H54 (cell line): ENCODE measurements at regions not wholly inside any gene's neighbourhood (a gene's known extent, or its start where the extent isn't known, plus 50 kb on each side); places are given as distances from the start of the nearest gene placed in this dataset.

ENCODE experiments used
- DNase-seq: peaks from one replicate; pipeline ENCODE4 v3.0.0; 2011; ENCODE audit warnings: low spot score, mixed read lengths; ENCODE audit not compliant: insufficient read length
- FAIRE-seq: peaks from 3 replicates; lab custom pipeline; 2011; peaks lifted over from hg19 to GRCh38; lab: Jason Lieb, UNC
- POLR2A ChIP-seq: IDR thresholded peaks from 2 replicates; pipeline ENCODE4 v1.6.1; 2011; ENCODE audit warnings: low read depth, mild to moderate bottlenecking, low read length

- FAIRE-seq (no peak), DNase-seq (no peak)
- TF ChIP-seq POLR2A: no peak
These were observed 173.6 kb upstream of the CHRM3 start for GRCh38 chr1:239212811-239213220.

- DNase-seq (no peak), FAIRE-seq (no peak)
- no peak for TF ChIP-seq POLR2A
These were observed 176.8 kb upstream of the CHRM3 start for GRCh38 chr1:239209591-239209990.

GRCh38 chr1:239204401-239204800 is 182.0 kb upstream of the CHRM3 start:
- DNase-seq (no peak), FAIRE-seq (no peak)
- no peak for TF ChIP-seq POLR2A

GRCh38 chr1:239197871-239198270 is 188.5 kb upstream of the CHRM3 start:
- TF ChIP-seq POLR2A: no peak
- DNase-seq (no peak), FAIRE-seq (no peak)

GRCh38 chr1:239189998-239190512 is 196.3 kb upstream of the CHRM3 start:
- DNase-seq (no peak), FAIRE-seq (no peak)
- TF ChIP-seq POLR2A: no peak

GRCh38 chr1:239186487-239186886 is 199.9 kb upstream of the CHRM3 start:
- DNase-seq (no peak), FAIRE-seq (no peak)
- TF ChIP-seq POLR2A: no peak

GRCh38 chr1:239185245-239185619 is 201.1 kb upstream of the CHRM3 start:
- no peak for FAIRE-seq
- no peak for TF ChIP-seq POLR2A
- no peak for DNase-seq

GRCh38 chr1:239184561-239185244 is 201.7 kb upstream of the CHRM3 start:
- FAIRE-seq (no peak), DNase-seq (no peak)

GRCh38 chr1:239178961-239179360 is 207.4 kb upstream of the CHRM3 start:
- DNase-seq (no peak), FAIRE-seq (no peak)

More at GRCh38 chr1:239184561-239185244, 201.7 kb upstream of the CHRM3 start:
- TF ChIP-seq POLR2A: no peak

GRCh38 chr1:239174880-239175279 is 211.5 kb upstream of the CHRM3 start:
- FAIRE-seq: no peak

More at GRCh38 chr1:239178961-239179360, 207.4 kb upstream of the CHRM3 start:
- TF ChIP-seq POLR2A: no peak

GRCh38 chr1:239170828-239171227 is 215.5 kb upstream of the CHRM3 start:
- no peak for TF ChIP-seq POLR2A
- no peak for FAIRE-seq
- no peak for DNase-seq

More at GRCh38 chr1:239174880-239175279, 211.5 kb upstream of the CHRM3 start:
- TF ChIP-seq POLR2A: no peak
- no peak for DNase-seq

- FAIRE-seq (no peak), DNase-seq (no peak)
- TF ChIP-seq POLR2A: no peak
These were observed 217.1 kb upstream of the CHRM3 start for GRCh38 chr1:239169276-239169675.

GRCh38 chr1:239164451-239165180 is 221.8 kb upstream of the CHRM3 start:
- no peak for TF ChIP-seq POLR2A
- no peak for FAIRE-seq
- DNase-seq: no peak

- no peak for TF ChIP-seq POLR2A
- no peak for DNase-seq
- FAIRE-seq: no peak
These were observed 230.8 kb upstream of the CHRM3 start for GRCh38 chr1:239155466-239156091.

- TF ChIP-seq POLR2A: no peak
- FAIRE-seq: no peak
These were observed 234.4 kb upstream of the CHRM3 start for GRCh38 chr1:239151937-239152336.

More at GRCh38 chr1:239151937-239152336, 234.4 kb upstream of the CHRM3 start:
- no peak for DNase-seq
